GM12873 (cell line): ENCODE measurements at regions not wholly inside any gene's neighbourhood (a gene's known extent, or its start where the extent isn't known, plus 50 kb on each side); places are given as distances from the start of the nearest gene placed in this dataset.

Source experiments
- TF ChIP-seq, protein P1 (sequence below): IDR thresholded peaks from 2 replicates; pipeline ENCODE4 v1.5.1; 2012; ENCODE audit warnings: low read depth, mild to moderate bottlenecking, moderate library complexity, low read length, control low read depth; ENCODE audit not compliant: insufficient read depth; ENCODE audit errors: missing control alignments

DNA sequence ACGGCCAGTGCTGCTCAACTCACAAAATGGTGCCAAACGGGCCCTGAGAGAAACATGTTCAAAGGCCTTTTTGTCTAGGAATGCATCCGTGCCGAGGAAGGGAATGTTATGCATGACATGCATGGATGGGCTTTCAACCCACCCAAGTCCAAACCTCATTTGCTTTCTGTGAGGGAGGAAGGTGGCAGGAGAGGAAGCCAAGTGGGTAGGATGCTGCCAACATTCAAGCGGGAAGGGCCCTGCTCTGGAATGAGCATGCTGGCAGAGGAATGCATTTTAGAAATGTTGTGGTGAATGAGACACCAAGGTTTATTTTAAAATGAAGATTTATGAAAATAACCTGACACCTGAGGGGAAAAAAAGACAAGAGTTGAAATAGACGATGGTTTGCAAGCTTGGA lies 479.1 kb downstream of the CCDC171 start:
- TF ChIP-seq, protein P1, sequence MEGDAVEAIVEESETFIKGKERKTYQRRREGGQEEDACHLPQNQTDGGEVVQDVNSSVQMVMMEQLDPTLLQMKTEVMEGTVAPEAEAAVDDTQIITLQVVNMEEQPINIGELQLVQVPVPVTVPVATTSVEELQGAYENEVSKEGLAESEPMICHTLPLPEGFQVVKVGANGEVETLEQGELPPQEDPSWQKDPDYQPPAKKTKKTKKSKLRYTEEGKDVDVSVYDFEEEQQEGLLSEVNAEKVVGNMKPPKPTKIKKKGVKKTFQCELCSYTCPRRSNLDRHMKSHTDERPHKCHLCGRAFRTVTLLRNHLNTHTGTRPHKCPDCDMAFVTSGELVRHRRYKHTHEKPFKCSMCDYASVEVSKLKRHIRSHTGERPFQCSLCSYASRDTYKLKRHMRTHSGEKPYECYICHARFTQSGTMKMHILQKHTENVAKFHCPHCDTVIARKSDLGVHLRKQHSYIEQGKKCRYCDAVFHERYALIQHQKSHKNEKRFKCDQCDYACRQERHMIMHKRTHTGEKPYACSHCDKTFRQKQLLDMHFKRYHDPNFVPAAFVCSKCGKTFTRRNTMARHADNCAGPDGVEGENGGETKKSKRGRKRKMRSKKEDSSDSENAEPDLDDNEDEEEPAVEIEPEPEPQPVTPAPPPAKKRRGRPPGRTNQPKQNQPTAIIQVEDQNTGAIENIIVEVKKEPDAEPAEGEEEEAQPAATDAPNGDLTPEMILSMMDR, result no peak

DNA sequence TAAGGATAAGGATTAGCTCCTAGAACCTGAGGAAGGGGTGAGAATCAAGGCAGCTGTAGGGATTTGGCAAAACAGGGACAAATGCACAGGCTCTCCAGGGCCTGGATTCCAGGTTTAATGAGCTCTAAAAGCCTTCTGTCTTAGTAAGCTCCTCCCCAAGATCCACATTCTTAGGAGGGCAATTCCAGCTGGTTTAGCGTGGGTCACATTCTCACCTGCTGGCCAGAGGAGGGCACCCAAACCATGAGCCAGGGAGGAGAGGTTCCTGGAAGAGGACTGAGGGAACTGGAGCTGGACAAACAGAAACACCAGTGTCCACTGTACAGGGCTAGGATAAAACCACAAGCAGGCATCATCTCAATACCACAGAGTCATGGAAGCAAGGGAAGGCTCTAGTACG lies 480.0 kb downstream of the CCDC171 start:
- TF ChIP-seq, protein P1, result no peak

DNA sequence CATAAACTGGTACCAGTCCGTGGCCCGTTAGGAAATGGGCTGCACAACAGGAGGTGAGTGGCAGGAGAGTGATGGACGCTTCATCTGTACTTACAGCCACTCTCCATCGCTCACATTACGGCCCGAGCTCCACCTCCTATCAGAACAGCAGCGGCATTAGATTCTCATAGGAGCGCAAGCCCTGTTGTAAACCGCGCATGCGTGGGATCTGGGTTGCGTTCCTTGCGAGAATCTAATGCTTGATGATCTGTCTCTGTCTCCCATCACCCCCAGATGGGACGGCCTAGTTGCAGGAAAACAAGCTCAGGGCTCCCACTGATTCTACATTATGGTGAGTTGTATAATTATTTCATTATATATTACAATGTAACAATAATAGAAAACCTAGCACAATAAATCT lies 480.4 kb downstream of the CCDC171 start:
- TF ChIP-seq, protein P1, result no peak

DNA sequence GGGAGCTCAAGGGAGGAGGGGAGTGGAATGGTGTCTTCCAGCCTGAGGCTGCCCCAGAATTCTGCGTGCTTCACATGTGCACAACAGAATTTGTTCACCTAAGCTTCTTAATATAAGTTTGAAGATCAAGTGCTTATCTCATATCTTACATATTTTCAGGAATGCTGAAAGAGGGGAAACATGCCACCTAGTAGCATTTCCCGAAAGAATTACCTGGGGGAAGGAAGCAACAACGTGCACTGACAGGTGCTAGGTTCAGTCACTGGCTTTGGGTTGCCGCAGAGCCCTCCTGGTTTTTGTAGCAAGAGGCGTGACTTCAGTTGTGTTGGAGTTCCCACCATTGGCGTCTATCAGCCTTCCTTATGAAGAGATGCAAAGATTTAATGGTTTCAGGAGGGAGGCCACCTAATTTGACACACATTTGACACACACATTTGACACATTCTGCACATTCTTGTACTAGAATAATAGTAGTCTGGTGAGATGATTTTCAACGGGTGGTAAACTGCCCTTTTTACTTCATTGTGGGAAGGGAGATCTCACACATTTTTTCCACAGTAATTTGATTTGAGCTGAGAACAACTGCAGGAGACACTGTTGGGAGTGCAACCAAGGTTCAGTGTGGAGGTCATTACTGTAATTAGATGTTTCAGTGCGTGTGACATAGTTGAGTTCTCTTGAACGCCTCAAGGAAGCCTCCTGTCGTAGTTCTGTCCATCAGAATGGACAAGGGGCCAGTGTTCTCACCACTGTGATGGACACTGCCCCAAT lies 481.3 kb downstream of the CCDC171 start:
- TF ChIP-seq, protein P1, result no peak

DNA sequence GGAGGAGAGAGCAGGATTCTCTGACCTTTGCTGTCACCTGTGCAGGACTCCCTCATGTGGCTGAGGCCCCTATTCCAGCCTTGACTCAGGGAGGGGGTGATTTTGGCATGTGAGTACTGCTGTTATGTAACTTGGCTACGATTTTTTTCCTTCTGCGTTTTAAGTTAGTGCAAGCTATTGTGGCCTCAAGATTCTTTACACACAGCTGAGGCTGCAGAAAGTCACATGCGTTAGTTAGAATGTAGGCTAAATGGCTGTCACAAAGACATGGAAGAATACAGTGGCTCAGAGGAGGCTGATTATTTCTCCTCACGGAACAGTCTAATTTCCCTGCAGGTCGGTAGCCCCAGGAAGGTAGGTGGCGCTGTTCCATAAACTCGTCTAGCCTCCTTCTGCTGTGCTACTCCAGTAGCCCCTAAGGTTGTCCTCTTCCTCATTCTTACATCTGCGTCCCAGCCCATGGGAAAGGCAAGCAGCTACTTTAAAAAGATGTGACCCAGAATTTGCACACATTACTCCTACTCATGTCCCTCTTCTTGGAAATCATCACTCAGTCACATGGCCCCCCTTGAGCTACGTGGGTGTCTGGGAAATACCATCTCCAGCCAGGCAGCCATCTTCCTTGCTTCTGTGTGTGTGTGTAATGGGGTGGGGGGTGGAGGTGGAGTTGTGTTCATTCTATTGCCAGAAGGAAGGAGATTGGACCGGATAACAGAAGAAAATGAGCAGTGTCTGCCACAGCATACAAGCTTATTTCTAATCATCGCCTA lies 486.6 kb downstream of the CCDC171 start:
- TF ChIP-seq, protein P1, result peak; percentile 54

DNA sequence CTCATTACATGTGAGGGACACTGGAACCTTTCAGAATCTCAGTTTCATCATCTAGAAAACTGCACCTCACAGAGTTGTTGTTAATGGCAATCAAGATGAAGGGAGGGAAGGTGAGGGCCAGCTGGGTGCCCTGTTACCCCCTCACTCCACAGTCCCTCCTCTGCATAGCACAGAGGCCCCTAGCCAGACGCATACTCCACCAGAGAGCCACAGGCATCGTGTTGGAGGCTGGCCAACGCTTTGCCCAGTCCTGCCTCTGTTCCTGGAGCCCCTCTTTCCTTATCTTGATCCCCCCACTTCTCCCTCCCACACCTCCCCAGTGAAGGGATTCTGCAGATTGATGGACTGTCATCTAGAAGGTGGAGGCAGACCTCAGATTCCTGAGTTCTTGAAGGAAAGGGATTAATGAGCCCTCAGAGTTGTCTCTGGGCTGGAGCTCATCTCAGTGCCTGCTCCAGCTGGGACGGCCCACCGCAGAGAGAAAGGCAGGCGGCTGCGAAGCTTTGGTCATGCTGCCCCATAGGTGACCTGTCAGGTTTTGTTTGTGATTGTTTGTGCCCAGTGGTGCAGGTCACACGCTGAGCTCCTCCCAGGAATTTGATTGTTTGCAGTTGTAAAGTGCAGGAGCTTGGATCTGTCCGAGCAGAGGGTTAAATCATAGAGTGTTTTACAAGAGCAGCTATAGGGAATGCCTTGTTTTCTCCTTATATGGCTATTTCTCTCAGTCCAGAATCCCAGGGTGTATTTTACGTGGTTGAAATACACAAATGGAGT lies 487.3 kb downstream of the CCDC171 start:
- TF ChIP-seq, protein P1, result no peak
